ELR (cell line): ENCODE measurements at regions not wholly inside any gene's neighbourhood (a gene's known extent, or its start where the extent isn't known, plus 50 kb on each side); places are given as distances from the start of the nearest gene placed in this dataset.

Source experiments
- DNase-seq: peaks from one replicate; pipeline ENCODE4 v3.0.0-alpha.2; 2015; ENCODE audit warnings: low read depth

GRCh38 chrX:16445166-16445752 is 204.7 kb upstream of the S100G start:
- peak; percentile 48 for DNase-seq

- DNase-seq, result no peak
These were observed 198.6 kb upstream of the S100G start for GRCh38 chrX:16451334-16451733.

- no peak for DNase-seq
These were observed 195.0 kb upstream of the S100G start for GRCh38 chrX:16454926-16455325.

- DNase-seq, result no peak
These were observed 192.7 kb upstream of the S100G start for GRCh38 chrX:16457239-16457638.

- no peak for DNase-seq
These were observed 191.8 kb upstream of the S100G start for GRCh38 chrX:16458208-16458607.

GRCh38 chrX:16459008-16459407 is 190.9 kb upstream of the S100G start:
- no peak for DNase-seq

- DNase-seq, result no peak
These were observed 188.0 kb upstream of the S100G start for GRCh38 chrX:16461968-16462367.

GRCh38 chrX:16462912-16463311 is 187.0 kb upstream of the S100G start:
- DNase-seq, result no peak

GRCh38 chrX:16464369-16464768 is 185.6 kb upstream of the S100G start:
- no peak for DNase-seq

GRCh38 chrX:16465081-16465876 is 184.7 kb upstream of the S100G start:
- DNase-seq, result peak; percentile 34

- DNase-seq, result peak; percentile 86
These were observed 183.1 kb upstream of the S100G start for GRCh38 chrX:16466640-16467432.

- no peak for DNase-seq
These were observed 180.1 kb upstream of the S100G start for GRCh38 chrX:16469870-16470269.

GRCh38 chrX:16472345-16472744 is 177.6 kb upstream of the S100G start:
- no peak for DNase-seq

GRCh38 chrX:16474511-16474910 is 175.4 kb upstream of the S100G start:
- no peak for DNase-seq

GRCh38 chrX:16476009-16476408 is 173.9 kb upstream of the S100G start:
- no peak for DNase-seq

- no peak for DNase-seq
These were observed 173.3 kb upstream of the S100G start for GRCh38 chrX:16476692-16477091.

- peak; percentile 88 for DNase-seq
These were observed 170.6 kb upstream of the S100G start for GRCh38 chrX:16479206-16479869.

- DNase-seq, result no peak
These were observed 169.9 kb upstream of the S100G start for GRCh38 chrX:16480049-16480448.

- peak; percentile 94 for DNase-seq
These were observed 165.6 kb upstream of the S100G start for GRCh38 chrX:16484338-16484737.

GRCh38 chrX:16487620-16488385 is 162.2 kb upstream of the S100G start:
- DNase-seq, result peak; percentile 70

GRCh38 chrX:16488959-16489358 is 161.0 kb upstream of the S100G start:
- DNase-seq, result peak; percentile 21

- no peak for DNase-seq
These were observed 158.5 kb upstream of the S100G start for GRCh38 chrX:16491461-16491860.
